SK-N-SH treated with all-trans-retinoic acid at 6 μM for 48 hours (cell line): ENCODE measurements at regions not wholly inside any gene's neighbourhood (a gene's known extent, or its start where the extent isn't known, plus 50 kb on each side); places are given as distances from the start of the nearest gene placed in this dataset.

Source experiments
- ARNTL ChIP-seq: fragments of 450-650 bp; formaldehyde crosslinking; IDR thresholded peaks from 2 replicates; pipeline ENCODE4 v1.5.0; 2020; ENCODE audit warnings: low read depth, mild to moderate bottlenecking, moderate library complexity, borderline replicate concordance
- CSDC2 ChIP-seq: fragments of 250-450 bp; sonication (Bioruptor Pico); IDR thresholded peaks from 2 replicates; pipeline ENCODE4 v1.5.0; 2020; ENCODE audit warnings: mild to moderate bottlenecking, moderate library complexity
- PPARA ChIP-seq: fragments of 250-450 bp; sonication (Bioruptor Pico); IDR thresholded peaks from 2 replicates; pipeline ENCODE4 v1.5.0; 2020; ENCODE audit warnings: mild to moderate bottlenecking, borderline replicate concordance

GRCh38 chr7:67791918-67792317 is 795.3 kb downstream of the TYW1 start:
- TF ChIP-seq CSDC2 (CRISPR knock-in tag) (no peak), PPARA (CRISPR knock-in tag) (no peak), ARNTL (CRISPR knock-in tag) (no peak)
